SU-DHL-6 (cell line): ENCODE measurements at regions not wholly inside any gene's neighbourhood (a gene's known extent, or its start where the extent isn't known, plus 50 kb on each side); places are given as distances from the start of the nearest gene placed in this dataset.
"Not testable (repeated sequence)": the region's sequence is repeated elsewhere in the genome, so short reads cannot be mapped to it uniquely, and the experiment has no call there.

Experiments used
- H2AFZ ChIP-seq: fragments of 200-600 bp; sonication (generic); 2 replicates; pipeline ENCODE4 v1.6.1; 2014; ENCODE audit warnings: low read depth, mild to moderate bottlenecking, moderate library complexity, mixed read lengths, antibody characterized with exemption, low read length; ENCODE audit not compliant: severe bottlenecking
- H3F3A ChIP-seq: fragments of 200-600 bp; shearing (Covaris generic); 2 replicates; pipeline ENCODE4 v1.6.0; 2016; ENCODE audit warnings: antibody characterized with exemption, mild to moderate bottlenecking; ENCODE audit not compliant: insufficient read depth
- H3K27ac ChIP-seq: fragments of 200-600 bp; sonication (generic); 2 replicates; pipeline ENCODE4 v1.5.1; 2016; ENCODE audit warnings: low read depth, mild to moderate bottlenecking, low read length, moderate library complexity, mixed read lengths
- H3K27me3 ChIP-seq: fragments of 200-600 bp; sonication (generic), shearing (Covaris generic); 2 replicates; pipeline ENCODE4 v1.6.0; 2014; ENCODE audit warnings: mild to moderate bottlenecking, low read length
- H3K36me3 ChIP-seq: fragments of 200-600 bp; sonication (generic); 2 replicates; pipeline ENCODE4 v1.6.1; 2014; ENCODE audit warnings: mild to moderate bottlenecking, low read length, mixed read lengths
- H3K4me2 ChIP-seq: fragments of 300-600, 200-600 bp; shearing (Covaris generic), sonication (generic); 2 replicates; pipeline ENCODE4 v1.6.0; 2014; ENCODE audit warnings: low read length, low read depth, mild to moderate bottlenecking; ENCODE audit not compliant: poor library complexity, severe bottlenecking
- H3K4me3 ChIP-seq: fragments of 200-600 bp; sonication (generic); 2 replicates; pipeline ENCODE4 v1.5.1; 2014; ENCODE audit warnings: antibody characterized with exemption, low read length, mild to moderate bottlenecking, mixed read lengths; ENCODE audit not compliant: insufficient read depth, poor library complexity, severe bottlenecking
- H3K79me2 ChIP-seq: fragments of 200-600 bp; sonication (generic); 2 replicates; pipeline ENCODE4 v1.6.1; 2014; ENCODE audit warnings: mild to moderate bottlenecking, low read length, moderate library complexity; ENCODE audit not compliant: insufficient read depth
- H3K9ac ChIP-seq: fragments of 200-600 bp; sonication (generic); 2 replicates; pipeline ENCODE4 v1.7.0; 2014; ENCODE audit warnings: mild to moderate bottlenecking, low read length
- H3K9me2 ChIP-seq: fragments of 200-600 bp; sonication (generic); replicated peaks from 2 replicates; pipeline ENCODE4 v1.6.1; 2014; ENCODE audit warnings: low read length; ENCODE audit not compliant: insufficient read depth
- H3K9me3 ChIP-seq: fragments of 200-600 bp; sonication (generic); 2 replicates; pipeline ENCODE4 v1.6.1; 2014; ENCODE audit warnings: low read length, mixed read lengths; ENCODE audit not compliant: insufficient read depth
- H4K20me1 ChIP-seq: fragments of 200-600 bp; sonication (generic); 2 replicates; pipeline ENCODE4 v1.6.1; 2014; ENCODE audit warnings: low read depth, mild to moderate bottlenecking, antibody characterized with exemption, low read length, moderate library complexity, mixed read lengths
- EZH2phosphoT487 ChIP-seq: fragments of 200-600 bp; sonication (generic), shearing (Covaris generic); conservative IDR thresholded peaks from 2 replicates; pipeline ENCODE4 v1.6.1; 2018; ENCODE audit warnings: mild to moderate bottlenecking, antibody characterized with exemption, low read length, moderate library complexity, mixed read lengths
- TF ChIP-seq, protein P1 (sequence below): fragments of 200-600 bp; sonication (generic); IDR thresholded peaks from one replicate; pipeline ENCODE4 v1.5.1; 2017; ENCODE audit warnings: antibody characterized with exemption, mild to moderate bottlenecking, low read length, moderate library complexity; ENCODE audit not compliant: insufficient read depth, poor library complexity, severe bottlenecking

DNA sequence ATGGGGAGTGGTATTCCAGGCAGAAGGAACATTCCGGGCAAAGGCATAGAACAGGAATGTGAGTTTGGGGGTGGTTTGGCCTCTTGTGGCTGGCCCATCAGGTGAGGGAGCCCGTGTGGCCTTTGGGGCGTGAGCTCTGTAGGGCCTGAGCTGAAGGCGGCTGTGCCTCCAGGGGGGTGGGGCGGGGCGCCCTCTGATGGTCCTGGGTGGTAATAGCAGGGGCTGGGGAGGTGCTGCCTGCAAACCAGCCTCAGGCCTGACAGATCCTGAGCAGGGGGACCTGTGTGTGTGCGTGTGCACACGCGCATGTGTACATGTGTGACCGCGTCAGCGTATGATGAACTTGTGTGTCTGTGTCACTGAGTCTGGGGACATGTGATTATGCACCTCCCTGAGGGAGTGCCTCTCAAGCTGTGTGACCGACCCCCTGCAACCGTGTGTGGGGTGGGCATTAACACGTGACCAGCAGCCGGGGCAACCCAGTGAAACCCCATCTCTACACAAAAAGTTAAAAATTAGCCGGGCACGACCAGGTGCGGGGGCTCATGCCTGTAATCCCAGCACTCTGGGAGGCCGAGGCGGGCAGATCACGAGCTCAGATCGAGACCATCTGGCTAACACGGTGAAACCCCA is 177.1 kb downstream of the TBC1D2B start:
- H3K27ac ChIP-seq, H3K27me3 ChIP-seq, H4K20me1 ChIP-seq, H3K4me3 ChIP-seq, H2AFZ ChIP-seq, H3K4me2 ChIP-seq, H3K79me2 ChIP-seq, H3F3A ChIP-seq, H3K9ac ChIP-seq, H3K36me3 ChIP-seq, H3K9me3 ChIP-seq, H3K9me2 ChIP-seq: not testable (repeated sequence)
- TF ChIP-seq, protein P1, sequence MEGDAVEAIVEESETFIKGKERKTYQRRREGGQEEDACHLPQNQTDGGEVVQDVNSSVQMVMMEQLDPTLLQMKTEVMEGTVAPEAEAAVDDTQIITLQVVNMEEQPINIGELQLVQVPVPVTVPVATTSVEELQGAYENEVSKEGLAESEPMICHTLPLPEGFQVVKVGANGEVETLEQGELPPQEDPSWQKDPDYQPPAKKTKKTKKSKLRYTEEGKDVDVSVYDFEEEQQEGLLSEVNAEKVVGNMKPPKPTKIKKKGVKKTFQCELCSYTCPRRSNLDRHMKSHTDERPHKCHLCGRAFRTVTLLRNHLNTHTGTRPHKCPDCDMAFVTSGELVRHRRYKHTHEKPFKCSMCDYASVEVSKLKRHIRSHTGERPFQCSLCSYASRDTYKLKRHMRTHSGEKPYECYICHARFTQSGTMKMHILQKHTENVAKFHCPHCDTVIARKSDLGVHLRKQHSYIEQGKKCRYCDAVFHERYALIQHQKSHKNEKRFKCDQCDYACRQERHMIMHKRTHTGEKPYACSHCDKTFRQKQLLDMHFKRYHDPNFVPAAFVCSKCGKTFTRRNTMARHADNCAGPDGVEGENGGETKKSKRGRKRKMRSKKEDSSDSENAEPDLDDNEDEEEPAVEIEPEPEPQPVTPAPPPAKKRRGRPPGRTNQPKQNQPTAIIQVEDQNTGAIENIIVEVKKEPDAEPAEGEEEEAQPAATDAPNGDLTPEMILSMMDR: peak; percentile 36

DNA sequence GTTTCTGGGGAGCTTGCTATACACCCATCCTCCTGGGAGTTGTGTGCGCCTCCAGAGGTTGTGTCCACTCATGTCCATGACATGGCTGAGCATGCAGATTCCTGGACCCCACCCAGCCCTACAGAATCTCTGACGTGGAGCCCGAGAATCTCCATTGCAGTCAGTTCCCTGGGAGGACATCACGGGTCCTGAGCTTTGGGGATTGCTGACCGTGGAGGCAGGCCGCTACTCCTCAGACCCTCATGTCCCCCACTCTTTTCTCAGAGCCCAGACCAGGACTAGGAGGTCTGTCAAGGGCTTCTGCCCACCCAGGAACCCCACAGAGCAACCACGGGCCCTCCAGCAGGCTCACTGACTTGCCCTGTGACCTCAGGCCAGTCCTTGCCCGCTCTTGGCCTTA is 177.7 kb downstream of the TBC1D2B start:
- H3K4me3 ChIP-seq, H3K36me3 ChIP-seq, H3K79me2 ChIP-seq, H3F3A ChIP-seq, H3K27ac ChIP-seq, H3K9me2 ChIP-seq, H3K4me2 ChIP-seq, H3K9ac ChIP-seq, H2AFZ ChIP-seq, H3K9me3 ChIP-seq, H4K20me1 ChIP-seq, H3K27me3 ChIP-seq: not testable (repeated sequence)

DNA sequence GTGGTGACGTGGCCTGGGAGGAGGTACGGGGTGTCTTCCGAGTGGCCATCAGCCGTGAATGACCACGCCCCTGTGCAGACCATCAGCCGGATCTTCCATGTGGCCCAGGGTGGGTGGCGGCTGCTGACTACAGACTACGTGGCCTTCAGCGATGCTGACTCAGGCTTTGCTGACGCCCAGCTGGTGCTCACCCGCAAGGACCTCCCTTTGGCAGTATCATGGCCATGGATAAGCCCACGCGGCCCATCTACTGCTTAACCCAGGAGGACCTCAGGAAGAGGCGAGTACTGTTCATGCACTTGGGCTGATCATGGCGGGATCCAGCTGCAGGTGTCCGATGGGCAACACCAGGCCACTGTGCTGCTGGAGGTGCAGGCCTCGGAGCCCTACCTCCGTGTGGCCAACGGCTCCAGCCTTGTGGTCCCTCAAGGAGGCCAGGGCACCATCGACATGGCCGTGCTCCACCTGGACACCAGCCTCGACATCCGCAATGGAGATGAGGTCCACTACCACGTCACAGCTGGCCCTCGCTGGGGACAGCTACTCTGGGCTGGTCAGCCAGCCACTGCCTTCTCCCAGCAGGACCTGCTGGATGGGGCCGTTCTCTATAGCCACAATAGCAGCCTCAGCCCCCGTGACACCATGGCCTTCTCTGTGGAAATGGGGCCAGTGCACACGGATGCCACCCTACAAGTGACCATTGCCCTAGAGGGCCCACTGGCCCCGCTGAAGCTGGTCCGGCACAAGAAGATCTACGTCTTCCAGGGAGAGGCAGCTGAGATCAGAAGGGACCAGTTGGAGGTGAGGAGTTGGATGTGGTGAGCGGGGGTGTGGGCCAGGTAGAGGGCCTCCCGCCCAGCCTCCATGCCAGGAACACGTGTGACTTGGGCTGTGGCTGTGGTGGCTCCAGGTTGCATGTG is 178.4 kb downstream of the TBC1D2B start:
- H3F3A ChIP-seq: no peaks in the 10 kb centered on the region
- H2AFZ ChIP-seq: no peak overlapping the region
- H3K4me2 ChIP-seq: no peak overlapping the region
- no peaks in the 10 kb centered on the region for H3K27me3 ChIP-seq
- no peaks in the 10 kb centered on the region for H3K9me2 ChIP-seq
- H3K79me2 ChIP-seq: no peaks in the 10 kb centered on the region
- no peaks in the 10 kb centered on the region for H3K36me3 ChIP-seq
- no peaks in the 10 kb centered on the region for H4K20me1 ChIP-seq
- no peaks in the 10 kb centered on the region for H3K9me3 ChIP-seq
- H3K4me3 ChIP-seq: no peak overlapping the region
- TF ChIP-seq, protein P1: no peak
- H3K9ac ChIP-seq: no peak overlapping the region
- H3K27ac ChIP-seq: no peak overlapping the region

DNA sequence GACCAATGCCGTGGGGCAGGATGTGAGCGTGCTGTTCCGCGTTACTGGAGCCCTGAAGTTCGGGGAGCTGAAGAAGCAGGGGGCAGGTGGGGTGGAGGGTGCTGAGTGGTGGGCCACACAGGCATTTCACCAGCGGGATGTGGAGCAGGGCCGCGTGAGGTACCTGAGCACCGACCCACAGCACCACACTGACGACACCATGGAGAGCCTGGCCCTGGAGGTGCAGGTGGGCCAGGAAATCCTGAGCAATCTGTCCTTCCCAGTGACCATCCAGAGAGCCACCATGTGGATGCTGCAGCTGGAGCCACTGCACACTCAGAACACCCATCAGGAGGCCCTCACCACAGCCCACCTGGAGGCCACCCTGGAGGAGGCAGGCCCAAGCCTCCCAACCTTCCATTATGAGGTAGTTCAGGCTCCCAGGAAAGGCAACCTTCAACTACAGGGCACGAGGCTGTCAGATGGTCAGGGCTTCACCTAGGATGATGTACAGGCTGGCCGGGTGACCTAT is 179.6 kb downstream of the TBC1D2B start:
- Histone ChIP-seq H3K4me3 (no peak overlapping the region), H3K9ac (no peak overlapping the region), H3K79me2 (no peaks in the 10 kb centered on the region), H3K9me2 (no peaks in the 10 kb centered on the region), H4K20me1 (no peaks in the 10 kb centered on the region), H3K27ac (no peak overlapping the region), H2AFZ (no peak overlapping the region), H3F3A (no peaks in the 10 kb centered on the region), H3K36me3 (no peaks in the 10 kb centered on the region), H3K4me2 (no peak overlapping the region), H3K9me3 (no peaks in the 10 kb centered on the region), H3K27me3 (no peaks in the 10 kb centered on the region)
- no peak for TF ChIP-seq EZH2phosphoT487
- TF ChIP-seq, protein P1: no peak

DNA sequence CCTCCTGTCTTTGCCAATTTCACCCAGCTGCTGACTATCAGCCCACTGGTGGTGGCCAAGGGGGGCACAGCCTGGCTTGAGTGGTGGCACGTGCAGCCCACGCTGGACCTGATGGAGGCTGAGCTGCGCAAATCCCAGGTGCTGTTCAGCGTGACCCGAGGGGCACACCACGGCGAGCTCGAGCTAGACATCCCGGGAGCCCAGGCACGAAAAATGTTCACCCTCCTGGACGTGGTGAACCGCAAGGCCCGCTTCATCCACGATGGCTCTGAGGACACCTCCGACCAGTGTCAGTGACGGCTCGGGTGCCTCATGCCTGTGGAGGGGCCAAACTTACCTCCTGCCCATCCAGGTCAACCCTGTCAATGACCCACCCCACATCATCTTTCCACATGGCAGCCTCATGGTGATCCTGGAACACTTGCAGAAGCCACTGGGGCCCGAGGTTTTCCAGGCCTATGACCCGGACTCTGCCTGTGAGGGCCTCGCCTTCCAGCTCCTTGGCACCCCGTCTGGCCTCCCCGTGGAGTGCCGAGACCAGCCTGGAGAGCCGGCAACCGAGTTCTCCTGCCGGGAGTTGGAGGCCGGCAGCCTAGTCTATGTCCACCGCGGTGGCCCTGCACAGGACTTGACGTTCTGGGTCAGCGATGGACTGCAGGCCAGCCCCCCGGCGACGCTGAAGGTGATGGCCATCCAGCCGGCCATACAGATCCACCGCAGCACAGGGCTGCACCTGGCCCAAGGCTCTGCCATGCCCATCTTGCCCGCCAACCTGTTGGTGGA is 180.2 kb downstream of the TBC1D2B start:
- H4K20me1 ChIP-seq, H3K4me2 ChIP-seq, H3K27me3 ChIP-seq, H2AFZ ChIP-seq, H3K79me2 ChIP-seq, H3F3A ChIP-seq, H3K4me3 ChIP-seq, H3K36me3 ChIP-seq, H3K27ac ChIP-seq, H3K9me2 ChIP-seq, H3K9me3 ChIP-seq, H3K9ac ChIP-seq: not testable (repeated sequence)
